H1 (cell line): ENCODE measurements at regions not wholly inside any gene's neighbourhood (a gene's known extent, or its start where the extent isn't known, plus 50 kb on each side); places are given as distances from the start of the nearest gene placed in this dataset.
A peak's percentile ranks its signal among the peaks of the same experiment; 100 is the strongest.

Experiments used
- CTCF ChIA-PET: fragments of 300-600 bp; sonication (Branson Sonifier 250); formaldehyde crosslinking; loops from one replicate; lab custom pipeline; 2021; ENCODE audit not compliant: partially characterized antibody; lab: Charles Lee
- POLR2A ChIA-PET: fragments of 300-600 bp; sonication (Branson Sonifier 250); formaldehyde crosslinking; loops from one replicate; lab custom pipeline; 2021; ENCODE audit warnings: inconsistent platforms; ENCODE audit not compliant: partially characterized antibody; lab: Charles Lee
- DNase-seq, 2 experiments: peaks; one replicate each; pipeline versions ENCODE4 v3.0.0 to v3.0.0-alpha.2; 2010 to 2022; ENCODE audit warnings: low spot score in 2 of 2, low read depth in 1 of 2, mixed read lengths in 1 of 2
- FAIRE-seq: peaks from 2 replicates; lab custom pipeline; 2011; peaks lifted over from hg19 to GRCh38; lab: Jason Lieb, UNC
- H2AFZ ChIP-seq: 2 replicates; pipeline ENCODE4 v1.8.1; 2012; ENCODE audit warnings: low read length, inconsistent platforms
- H2AK5ac ChIP-seq: 2 replicates; pipeline ENCODE4 v1.6.1; 2013; ENCODE audit warnings: low read depth, low read length
- H2BK120ac ChIP-seq: replicated peaks from 2 replicates; pipeline ENCODE3; 2013; ENCODE audit warnings: low read depth, low read length, inconsistent platforms
- H2BK12ac ChIP-seq: 2 replicates; pipeline ENCODE4 v1.6.1; 2013; ENCODE audit warnings: low read depth, low read length
- H2BK15ac ChIP-seq: 2 replicates; pipeline ENCODE4 v1.6.1; 2013; ENCODE audit warnings: low read length
- H2BK20ac ChIP-seq: 2 replicates; pipeline ENCODE4 v1.6.1; 2013; ENCODE audit warnings: low read length
- H2BK5ac ChIP-seq: 2 replicates; pipeline ENCODE4 v1.6.1; 2013; ENCODE audit warnings: low read depth, low read length
- H3K14ac ChIP-seq: 2 replicates; pipeline ENCODE4 v1.6.1; 2013; ENCODE audit warnings: inconsistent platforms; ENCODE audit not compliant: insufficient read length
- H3K18ac ChIP-seq: 2 replicates; pipeline ENCODE4 v1.6.1; 2013; ENCODE audit warnings: low read length; ENCODE audit errors: extremely low read depth
- H3K23ac ChIP-seq: 2 replicates; pipeline ENCODE4 v1.6.1; 2013; ENCODE audit warnings: inconsistent platforms; ENCODE audit not compliant: insufficient read length
- H3K23me2 ChIP-seq: 2 replicates; pipeline ENCODE4 v1.6.1; 2013; ENCODE audit warnings: low read depth, low read length
- H3K27ac ChIP-seq: 2 replicates; pipeline ENCODE4 v1.6.1; 2011; ENCODE audit warnings: low read depth, low read length, inconsistent platforms
- H3K27me3 ChIP-seq, 4 experiments: replicated peaks in 1 of 4; 1 replicate in 1 of 4; 2 replicates in 3 of 4; pipeline versions ENCODE4 v1.6.1 to v1.8.1; 2011 to 2013; ENCODE audit warnings: low read length in 3 of 4, mild to moderate bottlenecking in 3 of 4, inconsistent platforms in 2 of 4, mixed read lengths in 2 of 4, moderate library complexity in 1 of 4; ENCODE audit not compliant: control insufficient read depth in 3 of 4, insufficient read depth in 3 of 4; ENCODE audit errors: extremely low read depth in 1 of 4
- H3K36me3 ChIP-seq, 4 experiments: 2 replicates each; pipeline versions ENCODE4 v1.6.1 to v1.8.1; 2011 to 2013; ENCODE audit warnings: mild to moderate bottlenecking in 4 of 4, low read length in 3 of 4, moderate library complexity in 2 of 4, control low read depth in 1 of 4, inconsistent platforms in 1 of 4; ENCODE audit not compliant: insufficient read depth in 4 of 4, control insufficient read depth in 2 of 4
- H3K4ac ChIP-seq: replicated peaks from 2 replicates; pipeline ENCODE3; 2013; ENCODE audit warnings: low read length, low read depth, mixed read lengths, inconsistent platforms; ENCODE audit not compliant: insufficient read length
- H3K4me1 ChIP-seq, 4 experiments: replicated peaks in 1 of 4; 1 replicate in 1 of 4; 2 replicates in 3 of 4; pipeline versions ENCODE4 v1.6.1 to v1.8.1; 2011 to 2013; ENCODE audit warnings: low read length in 3 of 4, inconsistent platforms in 2 of 4, mixed read lengths in 1 of 4; ENCODE audit not compliant: insufficient read depth in 4 of 4, control insufficient read depth in 3 of 4
- H3K4me2 ChIP-seq, 2 experiments: 2 replicates each; pipeline versions ENCODE4 v1.6.1 to v1.8.1; 2011 to 2013; ENCODE audit warnings: low read depth in 2 of 2, low read length in 2 of 2, control low read depth in 1 of 2, inconsistent platforms in 1 of 2, mild to moderate bottlenecking in 1 of 2; ENCODE audit not compliant: insufficient read depth in 1 of 2
- H3K4me3 ChIP-seq, 4 experiments: fragments of 200-600, 300-600 bp in 1 of 4; sonication (generic), shearing (Covaris generic), sonication (Bioruptor Twin) in 1 of 4; 2 replicates each; pipeline versions ENCODE4 v1.5.1 to v1.8.1; 2011 to 2016; ENCODE audit warnings: low read length in 4 of 4, low read depth in 3 of 4, control low read depth in 2 of 4, inconsistent platforms in 2 of 4, mild to moderate bottlenecking in 2 of 4, mixed read lengths in 1 of 4, moderate library complexity in 1 of 4; ENCODE audit not compliant: insufficient read depth in 2 of 4; ENCODE audit errors: extremely low read depth in 1 of 4
- H3K56ac ChIP-seq: replicated peaks from 2 replicates; pipeline ENCODE3; 2013; ENCODE audit warnings: low read depth, mild to moderate bottlenecking, mixed read lengths, low read length, inconsistent platforms; ENCODE audit not compliant: insufficient read length
- H3K79me1 ChIP-seq: 2 replicates; pipeline ENCODE4 v1.6.1; 2013; ENCODE audit warnings: low read depth, low read length, control low read depth
- H3K79me2 ChIP-seq, 2 experiments: 2 replicates each; pipeline versions ENCODE4 v1.6.1 to v1.8.1; 2012 to 2013; ENCODE audit warnings: low read length in 2 of 2, mild to moderate bottlenecking in 2 of 2, inconsistent platforms in 1 of 2; ENCODE audit not compliant: insufficient read depth in 2 of 2, control insufficient read depth in 1 of 2
- H3K9ac ChIP-seq, 4 experiments: replicated peaks in 1 of 4; 1 replicate in 1 of 4; 2 replicates in 3 of 4; pipeline versions ENCODE4 v1.6.1 to v1.8.1; 2011 to 2013; ENCODE audit warnings: low read depth in 3 of 4, low read length in 3 of 4, control low read depth in 2 of 4, mild to moderate bottlenecking in 2 of 4, moderate library complexity in 2 of 4, inconsistent platforms in 1 of 4; ENCODE audit errors: extremely low read depth in 1 of 4
- H3K9me3 ChIP-seq, 2 experiments: 2 replicates each; pipeline versions ENCODE4 v1.6.1 to v1.8.1; 2012 to 2013; ENCODE audit warnings: mild to moderate bottlenecking in 2 of 2, moderate library complexity in 2 of 2, control low read depth in 1 of 2, inconsistent platforms in 1 of 2, low read depth in 1 of 2, low read length in 1 of 2, mixed read lengths in 1 of 2; ENCODE audit not compliant: insufficient read depth in 2 of 2
- H4K20me1 ChIP-seq, 2 experiments: replicated peaks in 1 of 2; 2 replicates each; pipeline versions ENCODE3 to v1.8.1; 2011 to 2013; ENCODE audit warnings: inconsistent platforms in 2 of 2, low read length in 2 of 2, mild to moderate bottlenecking in 1 of 2; ENCODE audit not compliant: insufficient read depth in 2 of 2, control insufficient read depth in 1 of 2
- H4K5ac ChIP-seq: 2 replicates; pipeline ENCODE4 v1.6.1; 2013; ENCODE audit warnings: low read length, low read depth, mixed read lengths, inconsistent platforms; ENCODE audit not compliant: insufficient read length
- H4K8ac ChIP-seq: 2 replicates; pipeline ENCODE4 v1.8.0; 2013; ENCODE audit warnings: mild to moderate bottlenecking, moderate library complexity, low read length, inconsistent platforms; ENCODE audit not compliant: insufficient read depth; ENCODE audit errors: extremely low read depth
- H4K91ac ChIP-seq: replicated peaks from 2 replicates; pipeline ENCODE3; 2013; ENCODE audit warnings: low read length, mixed read lengths, inconsistent platforms; ENCODE audit not compliant: insufficient read length
- NANOG ChIP-seq: IDR thresholded peaks from 2 replicates; pipeline ENCODE4 v1.6.1; 2011; ENCODE audit warnings: low read length, low read depth, mild to moderate bottlenecking, inconsistent platforms; ENCODE audit not compliant: insufficient read depth, poor library complexity, severe bottlenecking
- TBP ChIP-seq: IDR thresholded peaks from 2 replicates; pipeline ENCODE4 v1.6.1; 2011; ENCODE audit warnings: low read depth, low read length, improper control_type of control experiment
- WGBS, 2 experiments: shearing (Covaris generic) in 1 of 2; methylation state at CpG; one replicate each; pipeline versions ENCODE4 v1.1.6 to v1.1.7; 2013 to 2015; ENCODE audit warnings: low lambda C conversion rate in 2 of 2, mixed read lengths in 2 of 2, inconsistent platforms in 1 of 2, low coverage in 1 of 2, missing lambda C conversion rate in 1 of 2; ENCODE audit not compliant: insufficient replicate concordance in 2 of 2, insufficient coverage in 1 of 2, insufficient read length in 1 of 2; ENCODE audit errors: extremely low coverage in 1 of 2, missing lambda C conversion rate in 1 of 2; 5-methylcytosine and 5-hydroxymethylcytosine counted together
- TF ChIP-seq, protein P1 (sequence below): IDR thresholded peaks from 2 replicates; pipeline ENCODE4 v1.6.1; 2011; ENCODE audit warnings: low read depth, mild to moderate bottlenecking, low read length; ENCODE audit not compliant: insufficient read depth

DNA sequence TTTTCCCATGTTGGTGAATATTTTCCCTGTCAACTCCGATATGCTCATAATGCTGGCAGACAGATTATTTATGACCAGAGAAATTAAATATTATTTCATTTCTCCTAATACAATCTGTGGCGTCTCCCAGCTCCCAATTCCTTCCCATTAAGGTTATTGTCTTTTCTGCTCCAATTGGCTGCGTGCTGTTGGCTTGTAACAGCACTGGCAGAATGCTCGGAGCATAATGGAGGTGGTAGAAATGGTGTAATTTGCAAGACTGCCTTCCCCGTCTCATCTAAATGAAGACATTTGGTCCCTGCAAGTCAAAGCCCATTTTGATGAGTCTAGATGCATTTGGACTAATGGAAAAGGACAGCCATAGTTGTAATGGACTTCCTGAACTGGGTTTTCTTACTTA, 601.7 kb downstream of the BRINP1 start:
- no peaks in the 10 kb centered on the region for H3K79me2 ChIP-seq
- H3K4me1 ChIP-seq, result no peaks in the 10 kb centered on the region
- H3K4me2 ChIP-seq, result no peak overlapping the region
- 91% methylated on average over 5 of the region's 5 CpGs; no CpG with 5 or more reads in 1 of the 2 experiments for WGBS, 2 experiments
- H3K9me3 ChIP-seq, result no peaks in the 10 kb centered on the region
- no peak overlapping the region for H3K4me3 ChIP-seq
- DNase-seq (no peak), FAIRE-seq (no peak)
- H2BK20ac ChIP-seq, result no peak overlapping the region
- H4K5ac ChIP-seq, result no peak overlapping the region
- H2BK12ac ChIP-seq, result no peak overlapping the region
- no peak overlapping the region for H3K27ac ChIP-seq
- H4K91ac ChIP-seq, result no peak overlapping the region
- no peaks in the 10 kb centered on the region for H4K20me1 ChIP-seq
- no peak overlapping the region for H3K9ac ChIP-seq
- no peak overlapping the region for H4K8ac ChIP-seq
- no peak overlapping the region for H2BK15ac ChIP-seq
- H3K4ac ChIP-seq, result no peak overlapping the region
- H3K23me2 ChIP-seq, result no peaks in the 10 kb centered on the region
- H2BK5ac ChIP-seq, result no peak overlapping the region
- TF ChIP-seq TBP, result no peak
- TF ChIP-seq, protein P1, sequence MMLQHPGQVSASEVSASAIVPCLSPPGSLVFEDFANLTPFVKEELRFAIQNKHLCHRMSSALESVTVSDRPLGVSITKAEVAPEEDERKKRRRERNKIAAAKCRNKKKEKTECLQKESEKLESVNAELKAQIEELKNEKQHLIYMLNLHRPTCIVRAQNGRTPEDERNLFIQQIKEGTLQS, result no peak
- no peak for TF ChIP-seq NANOG
- H3K27me3 ChIP-seq, result no peaks in the 10 kb centered on the region
- H3K79me1 ChIP-seq, result no peaks in the 10 kb centered on the region
- H2AFZ ChIP-seq, result peak overlapping the region; percentile 29; the same call in 1 of the 2 replicates
- CTCF ChIA-PET, result interaction anchor here (0.7 kb wide), 1 partner anchor 193 kb away, joined by 4 read pairs; no protein-coding TSS in a partner anchor
- H2BK120ac ChIP-seq, result no peak overlapping the region
- POLR2A ChIA-PET, result no interaction called here
- H3K14ac ChIP-seq, result no peak overlapping the region
- H3K56ac ChIP-seq, result no peak overlapping the region
- H3K23ac ChIP-seq, result no peak overlapping the region
- no peak overlapping the region for H3K18ac ChIP-seq
- H2AK5ac ChIP-seq, result no peak overlapping the region
- no peaks in the 10 kb centered on the region; a peak in 1 of 8 replicates for H3K36me3 ChIP-seq
